DMS153 treated with DMSO at 0.1 percent for 48 hours (cell line): ENCODE measurements at regions not wholly inside any gene's neighbourhood (a gene's known extent, or its start where the extent isn't known, plus 50 kb on each side); places are given as distances from the start of the nearest gene placed in this dataset.
A peak's percentile ranks its signal among the peaks of the same experiment; 100 is the strongest.
"Not testable (repeated sequence)": the region's sequence is repeated elsewhere in the genome, so short reads cannot be mapped to it uniquely, and the experiment has no call there.

ENCODE experiments used
- DNase-seq: peaks from one replicate; lab custom pipeline; 2025; ENCODE audit not compliant: unreplicated experiment; lab: John Stamatoyannopoulos, UW

DNA sequence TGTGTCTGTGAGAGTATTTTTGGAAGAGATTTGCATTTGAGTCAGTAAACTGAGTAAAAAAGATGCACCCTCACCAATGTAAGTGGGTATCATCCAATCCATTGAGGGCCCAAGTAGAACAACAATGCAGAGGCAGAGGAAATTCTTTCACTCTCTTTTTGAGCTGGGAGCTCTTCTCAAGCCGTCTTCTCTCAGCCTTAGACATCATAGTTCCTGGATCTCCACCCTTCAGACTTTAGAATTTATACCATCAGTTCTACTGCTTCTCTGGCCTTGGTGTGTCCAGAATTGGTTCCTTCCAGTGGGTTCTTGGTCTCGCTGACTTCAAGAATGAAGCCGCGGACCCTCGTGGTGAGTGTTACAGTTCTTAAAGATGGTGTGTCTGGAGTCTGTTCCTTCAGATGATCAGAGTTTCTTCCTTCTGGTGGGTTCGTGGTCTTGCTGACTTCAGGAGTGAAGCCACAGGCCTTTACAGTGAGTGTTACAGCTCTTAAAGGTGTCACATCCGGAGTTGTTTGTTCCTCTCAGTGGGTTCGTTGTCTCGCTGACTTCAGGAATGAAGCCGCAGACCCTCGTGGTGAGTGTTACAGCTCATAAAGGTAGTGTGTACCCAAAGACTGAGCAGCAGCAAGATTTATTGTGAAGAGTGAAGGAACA lies 187.5 kb upstream of the KCNMB2 start:
- not testable (repeated sequence) for DNase-seq

DNA sequence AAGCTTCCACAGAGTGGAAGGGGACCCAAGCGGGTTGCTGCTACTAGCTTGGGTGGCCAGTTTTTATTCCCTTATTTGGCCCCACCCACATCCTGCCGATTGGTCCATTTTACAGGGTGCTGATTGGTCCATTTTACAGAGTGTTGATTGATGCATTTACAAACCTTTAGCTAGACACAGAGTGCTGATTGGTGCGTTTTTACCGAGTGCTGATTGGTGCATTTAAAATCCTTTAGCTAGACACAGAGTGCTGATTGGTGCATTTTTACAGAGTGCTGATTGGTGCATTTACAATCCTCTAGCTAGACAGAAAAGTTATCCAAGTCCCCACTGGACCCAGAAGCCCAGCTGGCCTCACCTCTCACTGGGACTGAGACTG lies 187.0 kb upstream of the KCNMB2 start:
- not testable (repeated sequence) for DNase-seq

DNA sequence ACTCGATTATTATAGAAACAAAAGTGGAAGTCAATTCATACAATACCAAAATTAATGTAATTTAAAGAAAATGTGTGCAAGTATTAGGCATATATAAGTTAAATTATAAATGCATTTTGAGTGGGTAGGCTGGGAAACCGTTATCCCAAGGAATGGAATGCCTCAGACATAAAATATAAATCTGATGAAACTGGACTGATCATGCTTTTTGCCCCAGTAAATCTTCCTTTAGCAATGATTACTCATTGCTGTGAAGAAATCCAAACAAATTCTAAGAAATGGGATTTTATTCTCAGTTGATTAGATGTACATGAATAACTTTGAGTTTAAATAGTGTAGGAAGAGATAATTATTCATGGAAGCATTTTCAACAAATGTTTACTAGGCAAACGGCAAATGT lies 185.5 kb upstream of the KCNMB2 start:
- no peak for DNase-seq

DNA sequence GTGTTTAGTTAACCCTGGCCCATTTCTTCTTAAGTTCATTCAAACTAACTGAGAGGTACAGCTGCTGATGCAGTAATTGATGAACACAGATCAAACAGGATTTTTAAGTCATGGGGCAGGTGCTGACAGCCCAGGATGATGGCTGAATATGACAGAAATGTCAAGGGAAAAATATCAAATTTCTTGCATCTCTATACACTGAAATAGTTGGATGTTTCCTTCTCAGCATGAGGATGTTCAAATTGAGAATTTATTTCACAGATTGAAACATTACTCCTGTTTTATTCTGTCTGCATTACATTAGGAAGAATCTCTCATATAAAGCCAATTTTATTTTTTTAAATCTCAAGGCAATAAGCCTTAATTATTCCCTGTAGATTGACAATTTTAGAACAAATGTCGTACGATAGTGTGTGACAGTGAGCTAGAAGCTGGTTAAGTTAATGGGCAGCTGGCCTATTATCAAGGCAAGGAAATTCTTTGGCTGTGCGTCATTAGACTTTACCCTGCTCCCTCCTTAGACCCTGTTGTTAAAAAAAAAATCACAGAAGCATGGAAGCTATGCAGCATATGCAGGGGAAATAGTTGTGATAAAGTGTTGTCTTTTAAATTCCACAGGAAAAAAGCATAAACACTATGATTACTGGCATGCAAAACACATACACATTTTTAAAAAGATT lies 183.8 kb upstream of the KCNMB2 start:
- no peak for DNase-seq

DNA sequence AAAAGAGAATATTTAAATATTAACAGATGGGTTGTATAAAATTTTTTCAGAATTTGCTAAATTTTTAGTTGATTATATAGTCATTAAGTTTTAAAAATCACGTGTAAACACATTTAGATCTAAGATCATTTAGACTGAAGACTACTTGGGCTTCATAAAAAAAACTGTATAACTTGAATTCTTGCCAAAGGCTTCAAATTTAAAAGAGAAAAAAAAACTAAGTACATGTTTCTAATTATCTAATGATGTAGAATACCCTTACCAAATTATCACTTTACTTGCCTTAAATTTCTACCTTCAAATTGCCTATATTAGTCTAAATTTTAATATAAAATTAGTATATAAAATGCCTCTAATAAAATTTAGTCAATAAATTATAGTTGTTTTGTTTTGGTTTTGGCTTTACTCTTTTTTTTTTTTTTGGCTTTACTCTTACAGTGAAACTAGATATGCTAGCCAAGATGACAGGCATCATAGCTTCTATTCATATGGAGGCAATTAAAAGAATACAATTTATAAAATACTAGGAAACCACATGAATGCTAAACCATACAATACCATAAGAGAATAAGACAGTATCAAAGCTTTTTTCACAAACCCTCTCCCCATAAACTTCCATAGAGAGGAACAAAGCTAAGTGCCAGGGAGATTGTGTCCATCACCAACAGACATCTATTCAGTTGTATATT lies 183.1 kb upstream of the KCNMB2 start:
- DNase-seq, result peak; percentile 27

DNA sequence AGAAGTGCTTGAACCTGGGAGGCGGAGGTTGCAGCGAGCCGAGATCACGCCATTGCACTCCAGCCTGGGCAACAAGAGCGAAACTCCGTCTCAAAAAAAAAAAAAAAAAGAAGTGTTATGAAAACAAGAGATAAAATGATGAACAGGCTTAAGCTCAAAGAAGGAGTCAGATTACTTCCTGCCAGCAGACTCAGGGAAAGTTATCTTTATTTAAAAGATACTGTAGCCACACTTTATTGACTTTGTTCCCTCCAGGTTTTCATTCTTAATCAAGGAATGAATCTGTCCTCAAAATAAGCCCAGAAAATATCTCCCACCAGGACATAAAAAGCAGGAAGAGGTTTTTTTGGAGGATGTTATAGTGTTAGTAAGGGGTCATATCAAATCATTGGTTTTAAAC lies 176.5 kb upstream of the KCNMB2 start:
- no peak for DNase-seq

DNA sequence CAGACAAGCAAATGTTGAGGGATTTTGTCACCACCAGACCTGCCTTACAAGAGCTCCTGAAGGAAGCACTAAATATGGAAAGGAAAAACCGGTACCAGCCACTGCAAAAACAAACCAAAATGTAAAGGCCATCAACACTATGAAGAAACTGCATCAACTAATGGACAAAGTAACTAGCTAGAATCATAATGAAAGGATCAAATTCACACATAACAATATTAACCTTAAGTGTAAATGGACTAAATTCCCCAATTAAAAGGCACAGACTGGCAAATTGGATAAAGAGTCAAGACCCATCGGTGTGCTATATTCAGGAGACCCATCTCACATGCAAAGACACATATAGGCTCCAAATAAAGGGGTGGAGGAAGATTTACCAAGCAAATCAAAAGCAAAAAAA lies 173.2 kb upstream of the KCNMB2 start:
- not testable (repeated sequence) for DNase-seq

DNA sequence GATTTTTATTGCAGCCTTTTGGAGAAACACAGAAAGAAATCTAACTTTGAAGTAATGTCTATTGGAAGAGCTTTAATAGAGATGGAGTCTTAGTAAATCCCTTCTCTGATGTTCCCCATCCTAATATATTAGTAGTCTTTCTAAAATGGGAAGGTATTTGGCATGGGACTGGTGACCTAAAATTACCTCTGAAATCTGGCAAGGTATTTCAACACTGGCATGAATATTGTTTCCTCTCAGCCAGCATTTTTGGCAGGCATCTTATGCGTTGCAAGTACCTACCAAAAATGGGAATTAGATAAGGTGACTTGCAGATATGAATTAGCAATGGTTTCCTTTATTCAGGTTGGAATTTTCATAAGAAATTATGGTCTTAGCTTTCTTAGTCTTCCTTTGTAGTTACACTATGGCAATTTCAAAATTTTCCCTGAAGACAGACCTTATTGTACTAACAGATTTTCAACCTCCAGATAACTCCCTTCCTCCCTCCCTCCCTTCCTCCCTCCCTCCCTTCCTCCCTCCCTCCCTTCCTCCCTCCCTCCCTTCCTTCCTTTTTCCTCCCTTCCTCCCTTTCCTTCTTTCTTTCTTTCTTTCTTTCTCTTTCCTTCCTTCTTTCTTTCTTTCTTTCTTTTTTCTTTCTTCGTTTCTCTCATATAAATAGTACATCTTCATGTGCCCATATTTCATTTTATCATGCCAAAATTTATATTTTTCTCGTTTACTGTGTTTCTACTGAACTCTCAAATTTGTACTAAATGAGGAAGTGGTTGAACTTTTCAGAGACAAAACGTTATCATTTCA lies 168.2 kb upstream of the KCNMB2 start:
- DNase-seq, result no peak

DNA sequence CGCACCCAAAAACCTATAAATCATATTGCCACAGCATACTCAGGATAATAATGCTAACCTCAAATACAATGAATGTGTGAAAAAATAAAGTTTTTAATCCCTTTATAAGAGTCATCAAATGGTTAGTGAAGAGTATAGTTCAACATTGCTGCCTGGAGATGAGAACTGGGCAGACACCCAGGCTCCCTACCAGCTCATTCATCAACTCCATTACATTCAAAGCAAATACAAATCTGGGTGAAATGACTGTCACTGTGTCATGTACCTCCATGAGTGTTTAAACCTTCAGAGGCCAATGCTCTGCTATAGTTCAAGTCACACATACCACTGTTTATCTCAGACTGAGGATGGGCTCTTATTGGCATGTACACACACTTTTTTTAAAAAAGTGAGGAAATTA lies 167.2 kb upstream of the KCNMB2 start:
- DNase-seq, result no peak

DNA sequence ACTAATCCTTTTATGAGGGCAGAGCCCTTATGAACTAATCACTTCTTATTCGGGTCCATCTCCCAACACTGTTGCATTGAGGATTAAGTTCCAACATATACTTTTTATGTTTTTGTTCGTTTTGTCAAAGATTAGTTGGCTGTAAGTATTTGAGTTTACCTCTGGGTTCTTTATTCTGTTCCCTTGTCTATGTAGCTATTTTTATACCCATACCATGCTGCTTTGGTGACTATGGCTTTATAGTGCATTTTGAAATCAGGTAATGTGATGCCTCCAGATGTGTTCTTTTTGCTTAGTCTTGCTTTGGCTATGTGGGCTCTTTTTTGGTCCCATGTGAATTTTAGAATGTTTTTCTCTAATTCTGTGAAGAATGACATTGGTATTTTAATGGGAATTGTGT lies 166.4 kb upstream of the KCNMB2 start:
- no peak for DNase-seq

DNA sequence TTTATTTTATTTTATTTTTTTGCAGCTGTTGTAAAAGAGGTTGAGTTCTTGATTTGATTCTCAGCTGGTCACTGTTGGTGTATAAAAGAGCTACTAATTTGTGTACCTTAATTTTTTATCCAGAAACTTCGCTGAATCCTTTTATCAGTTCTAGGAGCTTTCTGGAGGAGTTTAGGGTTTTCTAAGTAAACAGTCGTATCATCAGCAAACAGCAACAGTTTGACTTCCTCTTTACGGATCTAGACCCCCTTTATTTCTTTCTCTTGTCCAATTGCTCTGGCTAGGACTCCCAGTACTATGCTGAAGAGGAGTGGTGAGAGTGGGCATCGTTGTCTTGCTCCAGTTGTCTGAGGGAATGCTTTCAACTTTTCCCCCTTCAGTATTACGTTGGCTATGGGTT lies 165.8 kb upstream of the KCNMB2 start:
- no peak for DNase-seq

DNA sequence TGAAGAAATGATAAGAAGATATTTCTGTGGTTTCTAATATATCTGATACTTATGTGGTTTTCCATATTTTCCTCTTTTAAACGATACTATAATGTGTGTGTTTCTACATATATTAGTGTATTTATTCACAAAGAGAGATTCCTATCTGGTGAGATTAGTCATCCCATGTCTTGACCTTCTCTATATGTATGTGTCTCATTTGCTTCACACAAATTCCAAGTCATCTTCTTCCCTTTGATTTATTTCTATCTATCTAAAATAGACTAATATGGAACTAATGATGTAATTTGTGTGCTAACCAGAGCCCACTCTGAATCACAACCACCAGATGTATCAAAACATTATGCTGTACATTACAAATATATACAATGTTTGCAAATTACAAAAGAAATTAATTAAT lies 154.7 kb upstream of the KCNMB2 start:
- no peak for DNase-seq

DNA sequence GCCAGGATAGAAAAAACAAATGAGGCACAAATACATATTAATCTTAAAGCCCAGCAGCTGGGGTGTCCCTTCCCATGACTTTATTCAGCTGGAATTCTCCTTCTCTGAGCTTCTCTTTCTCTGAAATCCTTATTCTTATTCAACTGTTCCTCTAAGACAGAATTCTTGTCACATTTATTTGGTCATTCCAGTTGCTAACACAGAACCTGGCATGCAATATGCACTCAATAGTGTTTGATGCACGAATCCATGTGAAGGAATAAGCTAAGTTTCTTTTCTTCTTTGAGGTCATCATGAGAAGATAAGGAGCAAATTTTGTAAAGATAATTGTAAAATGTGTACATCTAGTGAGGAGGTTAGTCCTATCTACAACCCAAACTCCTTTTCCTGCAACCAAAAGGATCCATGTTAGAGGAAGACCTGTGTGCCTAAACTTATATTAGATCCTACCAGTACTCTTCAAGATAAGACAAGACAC lies 154.2 kb upstream of the KCNMB2 start:
- DNase-seq, result no peak

DNA sequence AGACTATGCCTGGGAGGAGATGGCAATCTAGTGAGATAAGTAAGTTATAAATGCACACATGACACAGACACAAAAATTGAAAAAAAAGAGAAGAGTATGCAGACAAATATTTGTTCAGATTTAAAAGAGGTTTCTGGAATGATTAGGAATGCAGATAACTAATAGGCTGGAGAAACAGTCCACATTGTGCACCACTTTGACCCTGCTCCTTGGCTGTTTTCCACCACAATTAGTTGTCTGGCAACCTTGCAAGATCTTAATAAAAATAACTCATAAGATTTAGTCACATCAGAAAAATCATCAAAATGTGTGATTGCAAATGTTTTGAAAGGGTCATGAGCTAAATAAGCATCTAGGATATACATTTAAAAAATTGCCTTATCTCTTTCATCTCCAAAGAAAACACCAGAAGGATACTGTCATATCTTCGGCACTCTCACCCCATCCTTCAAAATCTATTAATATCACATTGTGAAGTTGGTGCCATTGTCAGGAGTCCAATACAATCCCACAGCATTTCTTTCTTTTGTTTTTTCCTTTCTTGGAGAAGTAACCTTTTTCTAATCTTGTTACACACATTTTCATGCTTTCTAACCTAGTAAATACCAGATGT lies 153.7 kb upstream of the KCNMB2 start:
- no peak for DNase-seq

DNA sequence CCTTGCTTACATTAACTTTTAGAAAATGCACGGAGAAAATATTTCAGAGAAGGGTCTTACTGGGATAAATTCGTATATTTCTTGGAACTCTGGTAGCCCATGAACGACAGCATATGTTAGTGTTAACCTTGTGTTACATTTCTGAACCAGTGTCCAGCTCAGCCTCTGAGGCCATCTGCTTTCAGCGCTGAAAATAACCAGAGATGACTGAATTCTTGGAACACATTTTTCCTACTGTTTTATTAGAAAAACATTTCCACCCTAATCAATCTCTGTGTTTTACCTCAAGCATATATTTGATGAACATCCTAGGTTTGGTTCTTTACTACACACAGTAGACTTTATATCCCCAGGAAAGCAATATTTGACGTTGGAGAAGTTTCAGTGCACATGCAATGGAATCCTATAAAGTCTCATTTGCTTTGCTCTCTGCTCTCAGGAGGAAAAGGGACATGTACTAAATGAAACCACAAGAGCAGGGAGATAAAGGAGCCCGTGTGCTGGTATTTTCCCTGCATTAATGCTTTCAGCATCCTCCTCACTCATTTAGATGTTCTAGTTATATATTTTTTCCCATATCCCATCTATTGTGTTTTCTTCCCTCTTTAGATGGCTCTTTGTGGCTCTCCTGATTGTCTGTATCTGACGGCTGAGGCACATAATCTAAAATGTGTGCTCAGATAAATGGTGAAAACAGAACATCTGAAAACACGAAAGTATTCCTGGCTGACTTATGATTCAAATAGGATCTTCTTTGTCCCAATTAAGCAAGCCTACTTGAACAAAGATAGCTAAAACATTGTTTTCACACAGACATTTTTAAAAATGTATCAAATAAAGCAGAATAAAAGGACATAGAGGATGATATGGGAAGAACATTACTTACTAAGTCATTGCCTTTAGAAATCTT lies 151.7 kb upstream of the KCNMB2 start:
- DNase-seq, result no peak

DNA sequence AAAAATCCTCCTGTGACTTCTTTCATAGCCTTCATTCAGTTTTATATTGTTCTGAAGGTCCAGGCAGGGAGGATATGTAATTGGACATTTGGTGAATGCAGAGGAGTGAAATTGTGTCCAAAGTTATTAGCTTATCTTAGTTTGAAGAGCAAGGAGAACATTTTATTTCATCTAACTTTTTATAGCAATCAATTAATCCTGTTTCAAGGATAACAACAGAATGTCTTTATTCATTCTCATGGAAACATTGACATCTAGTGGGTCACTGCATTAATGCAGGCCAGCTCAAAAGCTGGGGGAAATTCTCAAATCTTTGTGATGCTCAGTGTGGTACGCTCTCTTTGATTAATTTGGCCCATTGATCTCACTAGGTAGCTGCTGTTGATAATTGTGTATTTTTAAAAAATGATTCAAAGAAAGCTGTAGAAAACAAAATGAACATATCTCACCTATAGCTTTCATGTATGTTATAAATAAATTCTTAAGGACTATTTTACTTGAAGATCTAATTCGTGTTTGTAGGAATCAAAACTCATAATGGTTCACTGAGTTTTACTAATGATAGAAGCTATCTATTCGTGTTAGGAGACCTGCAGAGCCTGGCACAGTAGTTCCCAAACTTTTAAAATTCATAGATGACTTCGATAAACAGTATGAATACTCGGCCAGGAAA lies 150.8 kb upstream of the KCNMB2 start:
- DNase-seq, result peak; percentile 20

DNA sequence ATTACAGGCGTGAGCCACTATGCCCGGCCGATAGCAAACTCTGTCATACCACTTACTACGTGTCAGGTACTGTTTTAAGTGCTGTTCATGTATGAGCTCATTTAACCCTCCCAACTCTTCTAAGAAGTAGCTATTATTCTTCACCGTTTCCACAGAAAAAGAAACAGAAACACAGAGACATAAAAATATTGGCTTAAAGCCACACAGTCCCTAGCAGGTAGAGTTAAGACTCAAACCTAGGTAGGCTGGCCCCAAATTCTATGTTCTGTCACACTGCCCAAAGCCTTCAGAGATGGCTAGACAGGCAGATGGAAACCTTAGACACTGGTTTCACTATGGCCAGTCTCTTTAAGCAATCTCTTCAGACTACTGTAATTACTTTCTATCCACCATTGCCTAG lies 149.8 kb upstream of the KCNMB2 start:
- no peak for DNase-seq

DNA sequence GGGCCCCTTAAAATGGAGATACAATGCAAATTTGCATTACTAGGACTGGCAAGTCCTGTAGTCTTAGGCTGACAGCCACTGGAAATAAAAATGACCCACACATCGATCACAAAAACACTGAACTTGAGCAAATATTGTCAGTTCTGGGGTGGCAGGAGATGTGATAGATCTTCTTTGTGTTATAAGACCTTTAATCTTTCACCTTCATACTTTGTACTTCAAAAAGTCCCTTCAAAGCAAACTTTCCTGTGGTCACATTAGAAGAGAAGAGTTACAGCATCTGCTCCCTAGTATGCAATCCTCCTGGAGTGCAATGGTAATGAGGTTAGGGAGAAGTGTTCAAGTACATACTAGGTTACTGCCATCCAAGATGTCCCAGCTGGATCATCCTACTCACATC lies 149.4 kb upstream of the KCNMB2 start:
- DNase-seq, result no peak

DNA sequence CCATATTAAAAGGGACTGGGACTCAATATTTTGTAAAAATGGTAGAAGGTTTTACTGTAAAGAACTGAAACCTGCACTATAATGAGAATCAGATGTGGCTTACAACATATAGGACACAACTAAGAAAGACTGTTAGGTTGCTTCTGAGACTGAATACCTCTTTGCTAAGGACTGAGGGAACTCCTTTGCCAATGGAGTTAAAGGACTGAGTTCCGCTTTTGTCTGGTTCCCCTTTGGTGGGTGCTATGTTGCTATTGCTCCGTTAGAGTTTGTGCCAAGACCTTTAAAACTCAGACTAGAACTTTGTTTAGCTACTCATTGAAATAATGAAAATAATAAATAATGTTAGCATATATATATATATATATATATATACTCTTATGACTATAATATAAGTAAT lies 147.8 kb upstream of the KCNMB2 start:
- DNase-seq, result no peak

DNA sequence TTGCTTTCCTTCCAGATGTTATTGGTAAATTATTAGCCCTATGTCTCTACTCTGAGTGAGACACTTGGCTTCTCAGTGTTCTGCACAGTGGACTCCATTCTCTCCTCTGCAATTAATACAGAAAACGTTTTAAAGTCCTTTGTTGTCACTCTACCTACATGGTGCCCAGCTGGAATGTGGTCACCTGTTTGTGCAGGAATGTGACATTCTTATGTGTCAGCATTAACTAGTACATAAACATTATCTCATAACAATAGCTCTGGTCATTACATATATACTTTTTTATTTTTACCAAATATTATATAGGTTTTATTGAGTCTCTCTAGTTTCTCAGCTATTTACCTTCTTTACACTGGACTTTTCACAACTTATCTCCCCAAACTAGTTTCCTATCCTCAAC lies 147.0 kb upstream of the KCNMB2 start:
- no peak for DNase-seq
